CD1c-positive myeloid dendritic cell (primary cell): ENCODE measurements at regions not wholly inside any gene's neighbourhood (a gene's known extent, or its start where the extent isn't known, plus 50 kb on each side); places are given as distances from the start of the nearest gene placed in this dataset.
"Not testable (repeated sequence)": the region's sequence is repeated elsewhere in the genome, so short reads cannot be mapped to it uniquely, and the experiment has no call there.

ENCODE experiments used
- DNase-seq: peaks from one replicate; pipeline ENCODE4 v3.0.0-alpha.2; 2016; ENCODE audit errors: extremely low spot score

- no peak for DNase-seq
These were observed 786.8 kb downstream of the TMTC2 start for GRCh38 chr12:83473408-83474095.

- DNase-seq = no peak
These were observed 786.1 kb downstream of the TMTC2 start for GRCh38 chr12:83472772-83473171.

- DNase-seq = no peak
These were observed 785.6 kb downstream of the TMTC2 start for GRCh38 chr12:83472350-83472749.

- no peak for DNase-seq
These were observed 784.6 kb downstream of the TMTC2 start for GRCh38 chr12:83471341-83471740.

- DNase-seq = no peak
These were observed 784.0 kb downstream of the TMTC2 start for GRCh38 chr12:83470749-83471148.

- DNase-seq = no peak
These were observed 782.5 kb downstream of the TMTC2 start for GRCh38 chr12:83468988-83469908.

GRCh38 chr12:83465632-83466031 is 778.9 kb downstream of the TMTC2 start:
- DNase-seq = no peak

- DNase-seq = no peak
These were observed 775.7 kb downstream of the TMTC2 start for GRCh38 chr12:83462419-83462818.

GRCh38 chr12:83461336-83461935 is 774.7 kb downstream of the TMTC2 start:
- no peak for DNase-seq

- DNase-seq = no peak
These were observed 764.5 kb downstream of the TMTC2 start for GRCh38 chr12:83451189-83451588.

GRCh38 chr12:83434600-83434999 is 747.9 kb downstream of the TMTC2 start:
- DNase-seq = no peak

GRCh38 chr12:83432176-83432719 is 745.5 kb downstream of the TMTC2 start:
- no peak for DNase-seq

GRCh38 chr12:83427586-83428136 is 741.0 kb downstream of the TMTC2 start:
- not testable (repeated sequence) for DNase-seq

- no peak for DNase-seq
These were observed 728.3 kb downstream of the TMTC2 start for GRCh38 chr12:83414981-83415380.

GRCh38 chr12:83408851-83409250 is 722.1 kb downstream of the TMTC2 start:
- DNase-seq = no peak

- DNase-seq = no peak
These were observed 721.4 kb downstream of the TMTC2 start for GRCh38 chr12:83408146-83408545.

- DNase-seq = no peak
These were observed 717.8 kb downstream of the TMTC2 start for GRCh38 chr12:83404521-83404920.

GRCh38 chr12:83390186-83390585 is 703.5 kb downstream of the TMTC2 start:
- no peak for DNase-seq

- DNase-seq = peak; percentile 6
These were observed 702.7 kb downstream of the TMTC2 start for GRCh38 chr12:83389237-83389996.

- no peak for DNase-seq
These were observed 701.8 kb downstream of the TMTC2 start for GRCh38 chr12:83388551-83388950.
